Esophagus squamous epithelium (tissue), 5 donors: ENCODE measurements at regions not wholly inside any gene's neighbourhood (a gene's known extent, or its start where the extent isn't known, plus 50 kb on each side); places are given as distances from the start of the nearest gene placed in this dataset.
"Not testable (repeated sequence)": the region's sequence is repeated elsewhere in the genome, so short reads cannot be mapped to it uniquely, and the experiment has no call there.

Experiments used
- DNase-seq: peaks from one replicate; lab custom pipeline; 2025; lab: John Stamatoyannopoulos, UW
- H3K27ac ChIP-seq, 4 donors: fragments of 200-600 bp; sonication (generic); one replicate each; pipeline ENCODE4 v1.5.1; 2016 to 2019; ENCODE audit warnings: mild to moderate bottlenecking in 1 of 4
- H3K27me3 ChIP-seq, 4 donors: fragments of 200-600 bp; sonication (generic); 1 replicate in 3 of 4; 2 replicates in 1 of 4; pipeline versions ENCODE4 v1.5.1 to v1.6.0; 2017 to 2021; ENCODE audit warnings: antibody characterized with exemption in 1 of 4
- H3K36me3 ChIP-seq, 3 donors: fragments of 200-600 bp; sonication (generic); one replicate each; pipeline ENCODE4 v1.5.1; 2016 to 2019
- H3K4me1 ChIP-seq, 3 donors: fragments of 200-600 bp; sonication (generic); one replicate each; pipeline ENCODE4 v1.5.1; 2017 to 2019
- H3K4me3 ChIP-seq, 4 donors: fragments of 200-600 bp; sonication (generic); 1 replicate in 3 of 4; 2 replicates in 1 of 4; pipeline ENCODE4 v1.5.1; 2016 to 2019; ENCODE audit warnings: mild to moderate bottlenecking in 2 of 4, moderate library complexity in 1 of 4
- H3K9me3 ChIP-seq, 3 donors: fragments of 200-600 bp; sonication (generic); one replicate each; pipeline ENCODE4 v1.5.1; 2016 to 2019
- POLR2A ChIP-seq, 4 donors: fragments of 450-650 bp; IDR thresholded peaks; one replicate each; pipeline ENCODE4 v1.6.1; 2017; ENCODE audit warnings: antibody characterized with exemption in 4 of 4, mild to moderate bottlenecking in 4 of 4, moderate library complexity in 3 of 4
- WGBS, 2 donors: methylation state at CpG; one replicate each; pipeline ENCODE4 v1.1.5; 2018; 5-methylcytosine and 5-hydroxymethylcytosine counted together
- intact Hi-C: fragments of 100-400 bp; cut with DNase I; formaldehyde crosslinking; loops from one replicate; pipeline ENCODE4 v1.15.0; 2022
- TF ChIP-seq, protein P1 (sequence below), 6 experiments: fragments of 450-650 bp in 4 of 6; fragments of 200-600 bp in 2 of 6; sonication (generic) in 2 of 6; IDR thresholded peaks; one replicate each; pipeline ENCODE4 v1.5.1; 2016 to 2019; ENCODE audit warnings: antibody characterized with exemption in 6 of 6, mild to moderate bottlenecking in 4 of 6, moderate library complexity in 4 of 6
- donor health status: DM: yes; HTN: yes; CAD: no.

DNA sequence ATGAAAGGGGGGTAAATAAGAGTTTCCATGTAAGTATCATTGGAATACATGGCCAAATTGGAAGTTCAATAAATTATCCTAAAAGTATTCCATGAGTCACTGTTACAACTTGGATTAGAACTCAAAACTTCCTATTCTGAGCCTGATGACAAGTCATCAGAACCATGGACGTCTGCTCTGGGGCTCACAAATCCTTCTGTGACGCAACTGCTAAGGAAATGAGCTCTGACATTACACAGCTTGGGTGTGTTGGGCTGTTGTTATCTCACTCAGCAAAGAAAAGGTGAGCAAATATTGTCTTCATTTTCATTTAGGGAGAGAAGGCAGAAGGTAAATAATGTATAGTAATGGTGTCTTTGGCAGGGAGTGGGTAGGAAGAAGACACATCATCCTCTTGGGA is 214.8 kb upstream of the ADO start:
- DNase-seq: no peak
- H3K4me1 ChIP-seq: peaks cover 0 to 2% (median 0%) of the 10 kb centered on the region in 3 donors
- H3K36me3 ChIP-seq: no peaks in the 10 kb centered on the region
- WGBS, 2 donors: 40 to 47% methylated on average over 2 of the region's 2 CpGs
- TF ChIP-seq, protein P1, sequence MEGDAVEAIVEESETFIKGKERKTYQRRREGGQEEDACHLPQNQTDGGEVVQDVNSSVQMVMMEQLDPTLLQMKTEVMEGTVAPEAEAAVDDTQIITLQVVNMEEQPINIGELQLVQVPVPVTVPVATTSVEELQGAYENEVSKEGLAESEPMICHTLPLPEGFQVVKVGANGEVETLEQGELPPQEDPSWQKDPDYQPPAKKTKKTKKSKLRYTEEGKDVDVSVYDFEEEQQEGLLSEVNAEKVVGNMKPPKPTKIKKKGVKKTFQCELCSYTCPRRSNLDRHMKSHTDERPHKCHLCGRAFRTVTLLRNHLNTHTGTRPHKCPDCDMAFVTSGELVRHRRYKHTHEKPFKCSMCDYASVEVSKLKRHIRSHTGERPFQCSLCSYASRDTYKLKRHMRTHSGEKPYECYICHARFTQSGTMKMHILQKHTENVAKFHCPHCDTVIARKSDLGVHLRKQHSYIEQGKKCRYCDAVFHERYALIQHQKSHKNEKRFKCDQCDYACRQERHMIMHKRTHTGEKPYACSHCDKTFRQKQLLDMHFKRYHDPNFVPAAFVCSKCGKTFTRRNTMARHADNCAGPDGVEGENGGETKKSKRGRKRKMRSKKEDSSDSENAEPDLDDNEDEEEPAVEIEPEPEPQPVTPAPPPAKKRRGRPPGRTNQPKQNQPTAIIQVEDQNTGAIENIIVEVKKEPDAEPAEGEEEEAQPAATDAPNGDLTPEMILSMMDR (IDR thresholded peaks at IDR 0.05): no peak
- no peak for TF ChIP-seq POLR2A (IDR thresholded peaks at IDR 0.05)
- no peak overlapping the region for H3K27ac ChIP-seq
- H3K9me3 ChIP-seq: no peaks in the 10 kb centered on the region
- no peak overlapping the region for H3K4me3 ChIP-seq
- H3K27me3 ChIP-seq: no peaks in the 10 kb centered on the region
- intact Hi-C loops: loop anchor here (10.0 kb wide), 1 partner anchor 565 kb away; no protein-coding TSS in a partner anchor

DNA sequence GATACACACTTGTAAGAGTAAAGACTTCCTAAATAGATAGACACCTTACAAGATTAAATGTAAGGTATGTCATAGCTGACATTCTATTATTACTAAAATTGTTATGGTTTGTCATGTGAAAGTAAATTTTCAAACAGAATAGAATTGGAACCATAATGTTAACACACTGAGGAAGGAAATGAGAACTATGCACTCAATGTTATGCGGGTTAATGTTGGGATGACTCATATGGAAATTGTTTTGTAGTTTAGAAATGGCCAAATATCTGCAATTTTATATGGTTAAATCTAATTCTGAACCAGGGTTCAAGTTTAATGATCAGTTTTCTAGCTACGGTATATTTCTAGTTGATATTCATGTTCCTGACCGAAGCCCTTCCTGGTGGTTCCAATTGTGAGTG is 214.2 kb upstream of the ADO start:
- no peak for DNase-seq
- TF ChIP-seq, protein P1 (IDR thresholded peaks at IDR 0.05): no peak
- no peak for TF ChIP-seq POLR2A (IDR thresholded peaks at IDR 0.05)
- no peak overlapping the region for H3K27ac ChIP-seq
- H3K27me3 ChIP-seq: no peaks in the 10 kb centered on the region
- H3K36me3 ChIP-seq: no peaks in the 10 kb centered on the region
- intact Hi-C loops: loop anchor here (10.0 kb wide), 1 partner anchor 564 kb away; no protein-coding TSS in a partner anchor
- WGBS, 2 donors: 73 to 82% methylated on average over 3 of the region's 3 CpGs
- H3K4me1 ChIP-seq: no peaks in the 10 kb centered on the region
- no peaks in the 10 kb centered on the region for H3K9me3 ChIP-seq
- H3K4me3 ChIP-seq: no peak overlapping the region

DNA sequence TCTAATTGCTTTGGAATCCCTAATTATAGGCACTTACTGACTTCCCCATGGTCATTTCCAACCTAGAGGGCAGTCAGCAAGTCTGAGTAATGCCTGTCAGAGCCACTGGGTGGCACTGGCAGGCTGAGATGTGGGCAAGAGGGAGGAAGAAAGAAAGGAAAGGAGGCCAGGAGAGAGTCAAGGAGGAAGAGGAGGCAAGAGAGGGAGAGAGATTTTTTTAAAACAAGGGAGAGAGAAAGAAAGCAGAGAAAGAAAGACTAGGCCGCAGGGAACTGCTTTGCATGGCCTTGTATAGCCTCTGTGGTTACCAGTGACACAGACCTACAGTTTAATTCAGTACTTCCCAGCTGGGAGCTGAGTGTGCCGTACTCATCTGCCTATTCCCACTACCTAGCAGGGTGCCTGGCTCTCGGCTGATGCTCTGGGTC is 210.4 kb upstream of the ADO start:
- H3K9me3 ChIP-seq: no peaks in the 10 kb centered on the region
- intact Hi-C loops: loop anchor here (10.0 kb wide), 1 partner anchor 561 kb away; no protein-coding TSS in a partner anchor
- H3K4me3 ChIP-seq: no peak overlapping the region
- WGBS, 2 donors: 49 to 59% methylated on average over 3 of the region's 3 CpGs
- H3K36me3 ChIP-seq: no peaks in the 10 kb centered on the region
- no peaks in the 10 kb centered on the region for H3K4me1 ChIP-seq
- no peak for TF ChIP-seq POLR2A (IDR thresholded peaks at IDR 0.05)
- TF ChIP-seq, protein P1 (IDR thresholded peaks at IDR 0.05): peak; percentile 50 to 88 (median 80)
- H3K27ac ChIP-seq: no peak overlapping the region
- no peaks in the 10 kb centered on the region for H3K27me3 ChIP-seq
- DNase-seq: no peak

DNA sequence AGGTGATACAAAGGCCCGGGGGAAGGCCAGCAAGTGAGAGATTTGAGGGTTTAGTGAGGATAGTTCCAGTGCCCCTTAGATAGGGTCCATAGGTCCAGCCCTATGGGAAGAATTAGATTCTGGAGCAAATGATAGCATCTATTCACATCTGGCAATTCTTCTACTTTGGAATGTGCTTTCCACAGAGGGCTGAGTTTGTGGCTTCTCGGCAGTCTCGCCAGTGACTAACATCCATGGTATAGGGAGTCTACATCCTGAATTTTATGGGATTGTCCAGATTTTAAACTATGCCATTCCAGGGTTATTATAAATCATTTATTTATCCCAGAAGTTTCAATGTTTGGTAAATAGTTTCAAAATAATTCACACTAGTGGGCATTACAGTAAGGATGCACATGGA is 207.3 kb upstream of the ADO start:
- Histone ChIP-seq H3K4me1 (no peaks in the 10 kb centered on the region), H3K27ac (no peak overlapping the region), H3K4me3 (no peak overlapping the region), H3K27me3 (no peaks in the 10 kb centered on the region), H3K36me3 (no peaks in the 10 kb centered on the region), H3K9me3 (no peaks in the 10 kb centered on the region)
- TF ChIP-seq POLR2A (IDR thresholded peaks at IDR 0.05): no peak
- TF ChIP-seq, protein P1 (IDR thresholded peaks at IDR 0.05): no peak
- intact Hi-C loops: loop anchor here (10.0 kb wide), 1 partner anchor 558 kb away; no protein-coding TSS in a partner anchor
- 91 to 94% methylated on average over 3 of the region's 3 CpGs for WGBS, 2 donors
- DNase-seq: no peak

DNA sequence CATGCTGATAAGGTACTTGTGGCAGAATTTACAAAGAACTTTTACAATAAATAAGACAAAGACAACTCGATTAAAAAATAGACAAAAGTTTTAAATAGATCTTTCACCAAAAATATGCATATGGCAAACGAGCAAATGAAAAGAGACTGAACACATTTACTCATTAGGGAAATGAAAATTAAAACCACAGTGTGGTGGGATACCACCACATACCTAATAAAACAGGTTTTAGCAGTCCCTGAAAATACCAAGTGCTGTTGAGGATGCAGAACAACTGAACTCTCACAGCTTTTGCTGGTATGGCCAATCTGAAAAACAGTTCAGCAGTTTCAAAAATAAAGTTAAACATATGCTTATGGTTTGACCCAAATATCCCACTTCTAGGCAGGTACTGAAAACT is 205.4 kb upstream of the ADO start:
- intact Hi-C loops: loop anchor here (10.0 kb wide), 1 partner anchor 556 kb away; no protein-coding TSS in a partner anchor
- H3K4me1 ChIP-seq: no peaks in the 10 kb centered on the region
- TF ChIP-seq POLR2A (IDR thresholded peaks at IDR 0.05): no peak
- TF ChIP-seq, protein P1 (IDR thresholded peaks at IDR 0.05): no peak
- H3K36me3 ChIP-seq: no peaks in the 10 kb centered on the region
- no peak overlapping the region for H3K4me3 ChIP-seq
- DNase-seq: no peak
- no peaks in the 10 kb centered on the region for H3K27me3 ChIP-seq
- H3K9me3 ChIP-seq: no peaks in the 10 kb centered on the region
- no peak overlapping the region for H3K27ac ChIP-seq
- WGBS, 2 donors: 49 to 63% methylated on average over 2 of the region's 2 CpGs

DNA sequence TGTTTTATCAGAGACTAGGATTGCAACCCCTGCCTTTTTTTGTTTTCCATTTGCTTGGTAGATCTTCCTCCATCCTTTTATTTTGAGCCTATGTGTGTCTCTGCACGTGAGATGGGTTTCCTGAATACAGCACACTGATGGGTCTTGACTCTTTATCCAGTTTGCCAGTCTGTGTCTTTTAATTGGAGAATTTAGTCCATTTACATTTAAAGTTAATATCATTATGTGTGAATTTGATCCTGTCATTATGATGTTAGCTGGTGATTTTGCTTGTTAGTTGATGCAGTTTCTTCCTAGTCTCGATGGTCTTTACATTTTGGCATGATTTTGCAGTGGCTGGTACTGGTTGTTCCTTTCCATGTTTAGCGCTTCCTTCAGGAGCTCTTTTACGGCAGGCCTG is 198.0 kb upstream of the ADO start:
- not testable (repeated sequence) for H3K27me3 ChIP-seq

DNA sequence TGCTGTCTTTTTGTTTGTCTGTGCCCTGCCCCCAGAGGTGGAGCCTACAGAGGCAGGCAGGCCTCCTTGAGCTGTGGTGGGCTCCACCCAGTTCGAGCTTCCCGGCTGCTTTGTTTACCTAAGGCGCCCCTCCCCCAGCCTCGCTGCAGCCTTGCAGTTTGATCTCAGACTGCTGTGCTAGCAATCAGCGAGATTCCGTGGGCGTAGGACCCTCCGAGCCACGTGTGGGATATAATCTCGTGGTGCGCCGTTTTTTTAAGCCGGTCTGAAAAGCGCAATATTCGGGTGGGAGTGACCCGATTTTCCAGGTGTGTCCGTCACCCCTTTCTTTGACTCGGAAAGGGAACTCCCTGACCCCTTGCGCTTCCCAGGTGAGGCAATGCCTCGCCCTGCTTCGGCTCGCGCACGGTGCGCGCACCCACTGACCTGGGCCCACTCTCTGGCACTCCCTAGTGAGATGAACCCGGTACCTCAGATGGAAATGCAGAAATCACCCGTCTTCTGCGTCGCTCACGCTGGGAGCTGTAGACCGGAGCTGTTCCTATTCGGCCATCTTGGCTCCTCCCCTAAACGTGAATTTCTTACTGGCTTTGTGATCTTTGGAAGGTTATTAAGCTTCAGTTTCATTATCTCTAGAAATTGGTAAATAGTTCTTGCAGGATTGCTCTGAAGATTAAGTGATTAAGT is 196.2 kb upstream of the ADO start:
- DNase-seq, H3K9me3 ChIP-seq, intact Hi-C loops, H3K36me3 ChIP-seq, H3K4me1 ChIP-seq, H3K27ac ChIP-seq, H3K27me3 ChIP-seq: not testable (repeated sequence)
- WGBS, 2 donors: 62 to 90% methylated on average over 7 to 8 of the region's 34 CpGs
- peak overlapping the region in 1 of 4 donors; percentile 32 for H3K4me3 ChIP-seq

More for the DNA sequence above, 198.0 kb upstream of the ADO start:
- intact Hi-C loops, H3K4me1 ChIP-seq, H3K36me3 ChIP-seq, H3K4me3 ChIP-seq, H3K27ac ChIP-seq, DNase-seq, H3K9me3 ChIP-seq: not testable (repeated sequence)
- WGBS, 2 donors: 93 to 100% methylated on average over 1 to 3 of the region's 4 CpGs
